ENCODE measurements at regions not wholly inside any gene's neighbourhood (a gene's known extent, or its start where the extent isn't known, plus 50 kb on each side); places are given as distances from the start of the nearest gene placed in this dataset.

DNA sequence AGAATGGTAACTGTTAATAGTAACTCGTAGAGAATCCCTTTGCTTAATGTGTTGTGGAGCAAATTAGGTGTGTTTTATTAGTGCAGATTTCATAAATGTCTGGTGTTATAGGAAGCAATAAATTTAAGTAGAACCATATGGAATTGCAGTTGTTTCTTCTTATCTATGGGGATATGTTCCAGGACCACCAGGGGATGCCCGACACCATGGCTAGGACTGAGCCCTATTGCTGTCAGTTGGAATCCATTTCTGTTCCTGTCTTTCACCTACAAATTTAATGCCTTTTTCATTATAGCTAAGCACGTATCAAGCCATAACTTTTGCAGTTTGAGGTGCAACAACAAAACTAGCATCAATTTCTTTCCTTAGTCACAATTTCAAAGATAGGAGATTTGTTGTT, 72.5 kb downstream of the DDIT4L start:
- H3K27ac ChIP-seq: no peak overlapping the region
- TF ChIP-seq, protein P1, sequence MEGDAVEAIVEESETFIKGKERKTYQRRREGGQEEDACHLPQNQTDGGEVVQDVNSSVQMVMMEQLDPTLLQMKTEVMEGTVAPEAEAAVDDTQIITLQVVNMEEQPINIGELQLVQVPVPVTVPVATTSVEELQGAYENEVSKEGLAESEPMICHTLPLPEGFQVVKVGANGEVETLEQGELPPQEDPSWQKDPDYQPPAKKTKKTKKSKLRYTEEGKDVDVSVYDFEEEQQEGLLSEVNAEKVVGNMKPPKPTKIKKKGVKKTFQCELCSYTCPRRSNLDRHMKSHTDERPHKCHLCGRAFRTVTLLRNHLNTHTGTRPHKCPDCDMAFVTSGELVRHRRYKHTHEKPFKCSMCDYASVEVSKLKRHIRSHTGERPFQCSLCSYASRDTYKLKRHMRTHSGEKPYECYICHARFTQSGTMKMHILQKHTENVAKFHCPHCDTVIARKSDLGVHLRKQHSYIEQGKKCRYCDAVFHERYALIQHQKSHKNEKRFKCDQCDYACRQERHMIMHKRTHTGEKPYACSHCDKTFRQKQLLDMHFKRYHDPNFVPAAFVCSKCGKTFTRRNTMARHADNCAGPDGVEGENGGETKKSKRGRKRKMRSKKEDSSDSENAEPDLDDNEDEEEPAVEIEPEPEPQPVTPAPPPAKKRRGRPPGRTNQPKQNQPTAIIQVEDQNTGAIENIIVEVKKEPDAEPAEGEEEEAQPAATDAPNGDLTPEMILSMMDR (IDR thresholded peaks at IDR 0.05; ENCODE audit: low read depth, low read length): no peak
- no peaks in the 10 kb centered on the region for H3K36me3 ChIP-seq
- DNase-seq: no peak
- H3K27me3 ChIP-seq (ENCODE audit: insufficient read depth, low read depth, severe bottlenecking): no peaks in the 10 kb centered on the region
- H3K4me3 ChIP-seq (ENCODE audit: low read depth, low read length): no peak overlapping the region
- H3K9me3 ChIP-seq (ENCODE audit: severe bottlenecking): no peaks in the 10 kb centered on the region

DNA sequence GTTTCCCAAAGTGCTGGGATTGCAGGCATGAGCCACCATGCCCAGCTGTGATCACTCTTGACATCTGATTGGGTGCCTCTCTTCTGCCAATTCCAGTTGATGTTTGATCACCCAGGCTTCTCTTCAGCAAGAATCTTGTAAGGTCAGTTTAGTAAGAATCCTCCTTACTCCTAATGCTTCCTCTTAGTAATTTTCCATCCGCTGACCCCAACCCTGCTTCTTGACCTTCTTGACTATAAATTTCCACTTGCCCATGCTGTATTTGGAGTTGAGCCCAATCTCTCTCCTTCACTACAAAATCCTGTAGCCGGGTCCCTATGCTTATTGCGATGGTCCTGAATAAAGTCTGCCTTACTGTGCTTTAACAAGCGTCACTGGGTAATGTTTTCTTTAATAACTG, 75.4 kb downstream of the DDIT4L start:
- TF ChIP-seq, protein P1 (IDR thresholded peaks at IDR 0.05; ENCODE audit: low read depth, low read length): no peak
- no peaks in the 10 kb centered on the region for H3K27me3 ChIP-seq (ENCODE audit: insufficient read depth, low read depth, severe bottlenecking)
- H3K4me3 ChIP-seq (ENCODE audit: low read depth, low read length): no peak overlapping the region
- DNase-seq: no peak
- no peaks in the 10 kb centered on the region for H3K9me3 ChIP-seq (ENCODE audit: severe bottlenecking)
- H3K36me3 ChIP-seq: no peaks in the 10 kb centered on the region
- no peak overlapping the region for H3K27ac ChIP-seq

DNA sequence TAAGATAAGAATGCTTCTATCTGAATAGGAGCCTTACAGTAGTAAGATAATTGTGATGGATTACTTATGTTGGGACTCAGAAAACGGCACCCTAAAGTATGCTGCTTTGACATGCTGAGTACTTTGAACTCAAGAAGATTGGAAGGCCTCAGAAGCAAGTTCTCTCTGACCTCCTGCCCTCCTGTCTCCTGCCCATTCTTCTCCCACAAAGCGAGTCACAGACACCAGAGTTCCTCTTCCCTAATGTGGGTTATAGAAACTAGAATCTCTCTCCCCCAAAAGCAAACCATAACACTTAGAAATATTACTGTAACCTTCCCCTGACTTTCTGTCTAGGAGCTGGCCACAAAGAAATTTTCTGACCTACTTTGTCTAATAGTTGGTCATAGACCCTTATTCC, 76.5 kb downstream of the DDIT4L start:
- no peaks in the 10 kb centered on the region for H3K27me3 ChIP-seq (ENCODE audit: insufficient read depth, low read depth, severe bottlenecking)
- H3K4me3 ChIP-seq (ENCODE audit: low read depth, low read length): no peak overlapping the region
- no peaks in the 10 kb centered on the region for H3K36me3 ChIP-seq
- no peak for DNase-seq
- H3K9me3 ChIP-seq (ENCODE audit: severe bottlenecking): no peaks in the 10 kb centered on the region
- TF ChIP-seq, protein P1 (IDR thresholded peaks at IDR 0.05; ENCODE audit: low read depth, low read length): no peak
- no peak overlapping the region for H3K27ac ChIP-seq

DNA sequence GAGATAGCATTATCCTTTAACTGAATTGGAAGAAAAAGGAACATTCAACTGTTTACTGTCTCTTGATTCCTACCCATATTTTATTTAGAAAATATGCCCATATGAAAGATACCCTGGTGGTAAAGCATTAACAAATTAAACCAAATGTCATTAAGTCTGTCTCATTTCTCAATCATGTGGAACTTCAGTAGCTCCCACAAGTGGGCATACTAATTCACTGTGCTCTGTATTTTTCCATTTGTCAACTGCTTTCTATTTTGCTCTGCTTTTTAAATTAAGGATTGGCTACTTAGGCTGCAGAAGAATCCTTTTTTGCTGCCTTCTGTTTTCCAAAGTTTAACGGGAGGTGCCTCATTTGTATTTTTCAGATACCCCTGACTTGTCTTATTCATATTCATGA, 77.2 kb downstream of the DDIT4L start:
- no peaks in the 10 kb centered on the region for H3K36me3 ChIP-seq
- DNase-seq: no peak
- H3K9me3 ChIP-seq (ENCODE audit: severe bottlenecking): no peaks in the 10 kb centered on the region
- H3K27ac ChIP-seq: no peak overlapping the region
- H3K4me3 ChIP-seq (ENCODE audit: low read depth, low read length): no peak overlapping the region
- no peaks in the 10 kb centered on the region for H3K27me3 ChIP-seq (ENCODE audit: insufficient read depth, low read depth, severe bottlenecking)
- TF ChIP-seq, protein P1 (IDR thresholded peaks at IDR 0.05; ENCODE audit: low read depth, low read length): no peak

DNA sequence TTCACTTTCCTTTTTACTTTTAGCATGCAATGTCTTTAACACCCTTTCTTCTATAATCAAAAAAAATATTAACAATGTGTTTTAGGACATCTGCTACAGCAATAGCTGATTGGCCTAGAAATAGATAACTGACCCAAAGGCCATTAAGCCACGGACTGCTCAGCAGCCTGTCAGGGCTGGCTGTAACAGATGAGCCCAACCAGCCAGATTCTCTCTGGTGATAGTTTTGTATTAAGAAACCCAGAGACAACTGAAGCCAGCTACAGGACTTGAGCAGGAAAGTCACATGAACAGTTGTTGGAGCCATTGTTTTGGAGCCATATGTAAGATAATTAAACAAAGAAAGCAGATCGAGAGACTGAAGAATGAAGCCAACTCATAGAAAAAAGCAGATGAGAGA, 80.3 kb downstream of the DDIT4L start:
- no peak for DNase-seq
- Histone ChIP-seq H3K27ac (no peak overlapping the region), H3K9me3 (ENCODE audit: severe bottlenecking) (no peaks in the 10 kb centered on the region), H3K27me3 (ENCODE audit: insufficient read depth, low read depth, severe bottlenecking) (no peaks in the 10 kb centered on the region), H3K4me3 (ENCODE audit: low read depth, low read length) (no peak overlapping the region), H3K36me3 (no peaks in the 10 kb centered on the region)
- TF ChIP-seq, protein P1 (IDR thresholded peaks at IDR 0.05; ENCODE audit: low read depth, low read length): no peak

DNA sequence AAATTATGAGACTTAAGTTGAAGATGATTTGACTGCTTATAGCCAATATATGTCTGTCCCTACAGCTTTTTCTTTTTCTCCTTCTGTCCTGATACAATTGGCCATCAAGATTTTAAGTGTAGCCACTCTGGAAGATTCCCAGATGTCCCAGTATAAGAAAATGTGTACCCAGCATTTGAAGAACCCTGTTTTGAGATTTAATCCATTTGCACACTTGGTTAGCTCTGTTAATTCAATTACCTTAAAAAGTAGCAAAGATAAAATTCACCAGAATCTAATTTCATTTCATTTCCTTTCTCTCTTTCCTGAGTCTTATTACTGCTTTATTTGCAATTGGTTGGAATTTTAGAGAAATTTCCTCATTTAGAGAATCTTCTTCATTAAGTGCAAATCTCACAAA, 81.4 kb downstream of the DDIT4L start:
- Histone ChIP-seq H3K36me3 (no peaks in the 10 kb centered on the region), H3K4me3 (ENCODE audit: low read depth, low read length) (no peak overlapping the region), H3K27me3 (ENCODE audit: insufficient read depth, low read depth, severe bottlenecking) (no peaks in the 10 kb centered on the region), H3K27ac (no peak overlapping the region), H3K9me3 (ENCODE audit: severe bottlenecking) (no peaks in the 10 kb centered on the region)
- TF ChIP-seq, protein P1 (IDR thresholded peaks at IDR 0.05; ENCODE audit: low read depth, low read length): no peak
- no peak for DNase-seq
